SK-N-SH treated with all-trans-retinoic acid at 6 μM for 48 hours (cell line): ENCODE measurements at regions not wholly inside any gene's neighbourhood (a gene's known extent, or its start where the extent isn't known, plus 50 kb on each side); places are given as distances from the start of the nearest gene placed in this dataset.

Source experiments
- ATAC-seq: fragments of 200-7000 bp; cut with Tn5 transposase; 3 replicates; pipeline ENCODE4 v1.9.1; 2020; ENCODE audit warnings: mild to moderate bottlenecking, moderate library complexity
- BACH2 ChIP-seq: fragments of 250-450 bp; sonication (Bioruptor Pico); IDR thresholded peaks from 2 replicates; pipeline ENCODE4 v1.9.0; 2021; ENCODE audit warnings: mild to moderate bottlenecking, borderline replicate concordance
- CREB5 ChIP-seq: fragments of 250-450 bp; sonication (Bioruptor Pico); IDR thresholded peaks from 2 replicates; pipeline ENCODE4 v1.5.1; 2020; ENCODE audit warnings: low read depth, mild to moderate bottlenecking, moderate library complexity
- CSRNP3 ChIP-seq: fragments of 250-450 bp; sonication (Bioruptor Pico); IDR thresholded peaks from 2 replicates; pipeline ENCODE4 v1.5.1; 2021; ENCODE audit warnings: mild to moderate bottlenecking, moderate library complexity
- ESRRG ChIP-seq: fragments of 250-450 bp; sonication (Bioruptor Pico); IDR thresholded peaks from 2 replicates; pipeline ENCODE4 v1.6.1; 2021; ENCODE audit warnings: mild to moderate bottlenecking
- GLIS3 ChIP-seq: fragments of 250-450 bp; sonication (Bioruptor Pico); IDR thresholded peaks from 2 replicates; pipeline ENCODE4 v1.5.0; 2020; ENCODE audit warnings: mild to moderate bottlenecking, moderate library complexity
- ISL1 ChIP-seq: fragments of 250-450 bp; sonication (Bioruptor Pico); IDR thresholded peaks from 2 replicates; pipeline ENCODE4 v2.1.2; 2022; ENCODE audit warnings: mild to moderate bottlenecking, moderate library complexity
- OSR1 ChIP-seq: fragments of 250-450 bp; sonication (Bioruptor Pico); IDR thresholded peaks from 2 replicates; pipeline ENCODE4 v1.8.0; 2022; ENCODE audit warnings: moderate library complexity, mild to moderate bottlenecking, inconsistent platforms
- PATZ1 ChIP-seq: fragments of 250-450 bp; sonication (Bioruptor Pico); IDR thresholded peaks from 2 replicates; pipeline ENCODE4 v1.8.0; 2020; ENCODE audit warnings: mild to moderate bottlenecking, moderate library complexity, borderline replicate concordance
- POU6F1 ChIP-seq: fragments of 250-450 bp; sonication (Bioruptor Pico); IDR thresholded peaks from 2 replicates; pipeline ENCODE4 v1.8.0; 2021; ENCODE audit warnings: low read depth, mild to moderate bottlenecking, moderate library complexity, borderline replicate concordance
- PPARA ChIP-seq: fragments of 250-450 bp; sonication (Bioruptor Pico); IDR thresholded peaks from 2 replicates; pipeline ENCODE4 v1.5.0; 2020; ENCODE audit warnings: mild to moderate bottlenecking, borderline replicate concordance
- RARB ChIP-seq: fragments of 250-450 bp; sonication (Bioruptor Pico); IDR thresholded peaks from 2 replicates; pipeline ENCODE4 v1.8.0; 2021; ENCODE audit warnings: mild to moderate bottlenecking, moderate library complexity
- TCF4 ChIP-seq: fragments of 250-450 bp; sonication (Bioruptor Pico); IDR thresholded peaks from 2 replicates; pipeline ENCODE4 v1.8.0; 2021; ENCODE audit warnings: mild to moderate bottlenecking, moderate library complexity, borderline replicate concordance
- TSHZ2 ChIP-seq: fragments of 250-450 bp; sonication (Bioruptor Pico); IDR thresholded peaks from 2 replicates; pipeline ENCODE4 v1.5.0; 2020; ENCODE audit warnings: mild to moderate bottlenecking, moderate library complexity
- ZC3H10 ChIP-seq: fragments of 250-450 bp; sonication (Bioruptor Pico); IDR thresholded peaks from 2 replicates; pipeline ENCODE4 v1.5.1; 2021; ENCODE audit warnings: mild to moderate bottlenecking, moderate library complexity
- ZFP3 ChIP-seq: fragments of 250-450 bp; sonication (Bioruptor Pico); IDR thresholded peaks from 2 replicates; pipeline ENCODE4 v1.5.0; 2020; ENCODE audit warnings: mild to moderate bottlenecking, moderate library complexity
- ZFP30 ChIP-seq: fragments of 450-650 bp; formaldehyde crosslinking; IDR thresholded peaks from 2 replicates; pipeline ENCODE4 v1.5.0; 2022; ENCODE audit warnings: mild to moderate bottlenecking, moderate library complexity
- ZNF565 ChIP-seq: fragments of 450-650 bp; formaldehyde crosslinking; conservative IDR thresholded peaks from 2 replicates; pipeline ENCODE4 v1.5.0; 2020; ENCODE audit warnings: low read depth, mild to moderate bottlenecking, moderate library complexity
- ZNF70 ChIP-seq: fragments of 450-650 bp; formaldehyde crosslinking; IDR thresholded peaks from 2 replicates; pipeline ENCODE4 v1.5.0; 2020; ENCODE audit warnings: mild to moderate bottlenecking, moderate library complexity
- ZNF8 ChIP-seq: fragments of 450-650 bp; formaldehyde crosslinking; IDR thresholded peaks from 2 replicates; pipeline ENCODE4 v1.5.0; 2020; ENCODE audit warnings: mild to moderate bottlenecking, moderate library complexity

GRCh38 chr14:86602263-86602662 lies 1072.3 kb downstream of the FLRT2 start:
- TF ChIP-seq GLIS3 (CRISPR knock-in tag) (no peak), ZC3H10 (CRISPR knock-in tag) (no peak), TSHZ2 (CRISPR knock-in tag) (no peak), PPARA (CRISPR knock-in tag) (no peak), ZFP30 (CRISPR knock-in tag) (no peak), ZNF565 (CRISPR knock-in tag) (no peak), ISL1 (no peak), TCF4 (CRISPR knock-in tag) (no peak), CSRNP3 (CRISPR knock-in tag) (no peak), ZNF8 (CRISPR knock-in tag) (no peak), BACH2 (CRISPR knock-in tag) (no peak), OSR1 (no peak), PATZ1 (CRISPR knock-in tag) (no peak), ZNF70 (CRISPR knock-in tag) (no peak), ZFP3 (CRISPR knock-in tag) (no peak), ESRRG (CRISPR knock-in tag) (no peak), POU6F1 (CRISPR knock-in tag) (no peak)
- TF ChIP-seq, all 23 proteins: peak for 0
- no peak for ATAC-seq

GRCh38 chr14:86601813-86602212 lies 1071.9 kb downstream of the FLRT2 start:
- no peak for TF ChIP-seq ESRRG (CRISPR knock-in tag)
- no peak for TF ChIP-seq PATZ1 (CRISPR knock-in tag)
- no peak for TF ChIP-seq ZNF70 (CRISPR knock-in tag)
- TF ChIP-seq TCF4 (CRISPR knock-in tag), result no peak
- no peak for TF ChIP-seq OSR1
- no peak for TF ChIP-seq RARB
- TF ChIP-seq CSRNP3 (CRISPR knock-in tag), result no peak
- no peak for TF ChIP-seq ZFP30 (CRISPR knock-in tag)
- no peak for TF ChIP-seq POU6F1 (CRISPR knock-in tag)
- TF ChIP-seq TSHZ2 (CRISPR knock-in tag), result no peak
- no peak for TF ChIP-seq CREB5 (CRISPR knock-in tag)
- no peak for TF ChIP-seq ZNF565 (CRISPR knock-in tag)
- TF ChIP-seq ZFP3 (CRISPR knock-in tag), result no peak
- TF ChIP-seq, all 23 proteins: peak for 0
- ATAC-seq, result no peak
